Psoas muscle (tissue), 7 donors: ENCODE measurements at regions not wholly inside any gene's neighbourhood (a gene's known extent, or its start where the extent isn't known, plus 50 kb on each side); places are given as distances from the start of the nearest gene placed in this dataset.
"Not testable (repeated sequence)": the region's sequence is repeated elsewhere in the genome, so short reads cannot be mapped to it uniquely, and the experiment has no call there.

ENCODE experiments used
- ATAC-seq, 4 donors: fragments of 200-7000 bp; cut with Tn5 transposase; one replicate each; pipeline ENCODE4 v1.9.1; 2020; ENCODE audit warnings: moderate library complexity in 3 of 4, mild to moderate bottlenecking in 2 of 4
- DNase-seq, 2 donors: peaks; one replicate each; pipeline ENCODE4 v3.0.0-alpha.2; 2020
- H3K27ac ChIP-seq: fragments of 200-600 bp; one replicate; pipeline ENCODE4 v1.8.0; 2022
- H3K27me3 ChIP-seq, 3 donors: fragments of 200-600 bp in 1 of 3; one replicate each; pipeline versions ENCODE4 v1.6.1 to v1.8.0; 2013 to 2022; ENCODE audit warnings: low read length in 2 of 3, mild to moderate bottlenecking in 2 of 3, moderate library complexity in 1 of 3; ENCODE audit not compliant: insufficient read depth in 3 of 3
- H3K36me3 ChIP-seq, 2 donors: fragments of 200-600 bp in 1 of 2; one replicate each; pipeline versions ENCODE4 v1.6.1 to v1.8.0; 2013 to 2022; ENCODE audit warnings: low read depth in 1 of 2, mild to moderate bottlenecking in 1 of 2, moderate library complexity in 1 of 2; ENCODE audit not compliant: insufficient read depth in 1 of 2
- H3K4me1 ChIP-seq: fragments of 200-600 bp; one replicate; pipeline ENCODE4 v1.8.0; 2022
- H3K4me3 ChIP-seq: fragments of 200-600 bp; one replicate; pipeline ENCODE4 v1.8.0; 2022; ENCODE audit warnings: mild to moderate bottlenecking
- H3K9me3 ChIP-seq: fragments of 200-600 bp; one replicate; pipeline ENCODE4 v1.8.0; 2022
- CTCF ChIP-seq: fragments of 200-600 bp; IDR thresholded peaks from one replicate; pipeline ENCODE4 v1.8.0; 2022; ENCODE audit warnings: antibody characterized with exemption
- WGBS, 3 donors: extraction: QIAGEN DNeasy Blood & Tissue Kit; methylation state at CpG; one replicate each; pipeline versions ENCODE4 v1.1.6 to v1.1.7; 2013; 5-methylcytosine and 5-hydroxymethylcytosine counted together
- intact Hi-C, 2 donors: fragments of 100-400 bp; cut with DNase I; formaldehyde crosslinking; loops; one replicate each; pipeline versions ENCODE4 v1.11.0 to v1.14.2; 2022
- donor health status: healthy with polysubstance abuse.
- donor health status: DM: no; HTN: no; CAD: no; lungs with moderate emphysema.
- donor health status: Bipolar disorder and iron deficiency.
- donor health status: healthy.
- donor health status: DM: yes; HTN: yes; CAD: no.
- donor health status: DM: no; HTN: no; CAD: no.
- donor health status: DM: yes; HTN: yes; CAD: no.

- WGBS, 3 donors = 11 to 22% (median 21%) methylated on average over 2 of the region's 2 CpGs
- no peak for DNase-seq
Observed at GRCh38 chr1:241447031-241447644, 72.4 kb downstream of the FH start.

GRCh38 chr1:241444836-241445235 lies 74.7 kb downstream of the FH start:
- intact Hi-C loops = no loop called here
- DNase-seq = no peak
- H3K9me3 ChIP-seq = no peaks in the 10 kb centered on the region
- H3K27me3 ChIP-seq = no peaks in the 10 kb centered on the region
- no peak overlapping the region for H3K4me3 ChIP-seq
- no peaks in the 10 kb centered on the region for H3K36me3 ChIP-seq
- WGBS, 3 donors = 28 to 78% (median 29%) methylated on average over 3 of the region's 3 CpGs
- ATAC-seq = no peak
- no peak for TF ChIP-seq CTCF
- no peaks in the 10 kb centered on the region for H3K4me1 ChIP-seq
- no peak overlapping the region for H3K27ac ChIP-seq

More at GRCh38 chr1:241447031-241447644, 72.4 kb downstream of the FH start:
- Histone ChIP-seq H3K27ac (no peak overlapping the region), H3K27me3 (no peaks in the 10 kb centered on the region), H3K4me3 (no peak overlapping the region), H3K9me3 (no peaks in the 10 kb centered on the region), H3K4me1 (no peaks in the 10 kb centered on the region), H3K36me3 (no peaks in the 10 kb centered on the region)
- no peak for TF ChIP-seq CTCF
- ATAC-seq = no peak
- intact Hi-C loops = no loop called here

GRCh38 chr1:241443561-241443960 lies 76.0 kb downstream of the FH start:
- ATAC-seq (no peak), DNase-seq (no peak)
- Histone ChIP-seq H3K27me3 (no peaks in the 10 kb centered on the region), H3K27ac (no peak overlapping the region), H3K4me3 (no peak overlapping the region), H3K9me3 (no peaks in the 10 kb centered on the region), H3K36me3 (no peaks in the 10 kb centered on the region), H3K4me1 (no peaks in the 10 kb centered on the region)
- TF ChIP-seq CTCF = no peak
- intact Hi-C loops = no loop called here
- 84 to 92% (median 89%) methylated on average over 2 of the region's 2 CpGs for WGBS, 3 donors

GRCh38 chr1:241442686-241443085 lies 76.9 kb downstream of the FH start:
- no peaks in the 10 kb centered on the region for H3K9me3 ChIP-seq
- no peak for ATAC-seq
- H3K36me3 ChIP-seq = no peaks in the 10 kb centered on the region
- H3K4me1 ChIP-seq = no peaks in the 10 kb centered on the region
- no peak overlapping the region for H3K27ac ChIP-seq
- no peak overlapping the region for H3K4me3 ChIP-seq
- TF ChIP-seq CTCF = no peak
- H3K27me3 ChIP-seq = no peaks in the 10 kb centered on the region
- intact Hi-C loops = no loop called here
- 79 to 86% (median 86%) methylated on average over 4 of the region's 4 CpGs for WGBS, 3 donors
- DNase-seq = no peak

- ATAC-seq (no peak), DNase-seq (no peak)
- 45 to 60% (median 45%) methylated on average over 2 of the region's 2 CpGs for whole genome bisulfite sequencing, 3 donors
- H3K9me3 ChIP-seq = no peaks in the 10 kb centered on the region
- H3K27ac ChIP-seq = no peak overlapping the region
- no peak for TF ChIP-seq CTCF
- H3K36me3 ChIP-seq = no peaks in the 10 kb centered on the region
- no peak overlapping the region for H3K4me3 ChIP-seq
- H3K27me3 ChIP-seq = no peaks in the 10 kb centered on the region
- H3K4me1 ChIP-seq = no peaks in the 10 kb centered on the region
- intact Hi-C loops = no loop called here
Observed at GRCh38 chr1:241440904-241441303, 78.7 kb downstream of the FH start.

GRCh38 chr1:241438686-241439085 lies 80.9 kb downstream of the FH start:
- H3K4me1 ChIP-seq, H3K4me3 ChIP-seq, H3K27me3 ChIP-seq, H3K9me3 ChIP-seq, ATAC-seq, H3K27ac ChIP-seq, DNase-seq, H3K36me3 ChIP-seq, intact Hi-C loops: not testable (repeated sequence)
- WGBS, 3 donors = 55 to 78% (median 61%) methylated on average over 2 of the region's 2 CpGs
